ENCODE measurements at regions not wholly inside any gene's neighbourhood (a gene's known extent, or its start where the extent isn't known, plus 50 kb on each side); places are given as distances from the start of the nearest gene placed in this dataset.

- no peaks in the 10 kb centered on the region for H3K9me2 ChIP-seq (ENCODE audit: insufficient read depth, low read length)
- H3K36me3 ChIP-seq (ENCODE audit: insufficient read depth, low read length): no peaks in the 10 kb centered on the region
- H3K79me2 ChIP-seq (replicated peaks; ENCODE audit: insufficient read depth, low read length): no peaks in the 10 kb centered on the region
- H3K27me3 ChIP-seq (ENCODE audit: insufficient read depth, low read depth, low read length): no peaks in the 10 kb centered on the region
- H3K4me2 ChIP-seq (ENCODE audit: low read length): no peak overlapping the region
- no peak overlapping the region for H2AFZ ChIP-seq (ENCODE audit: low read depth, low read length)
- no peaks in the 10 kb centered on the region for H3K9me3 ChIP-seq (ENCODE audit: low read length)
- H3K9ac ChIP-seq (ENCODE audit: low read length): no peak overlapping the region
- no peaks in the 10 kb centered on the region for H4K20me1 ChIP-seq (ENCODE audit: insufficient read depth)
- H3F3A ChIP-seq (ENCODE audit: insufficient read depth, low read length, poor library complexity, severe bottlenecking): no peaks in the 10 kb centered on the region
- H3K4me3 ChIP-seq (ENCODE audit: low read length): no peak overlapping the region
- peak overlapping the region; percentile 15 for H3K27ac ChIP-seq (ENCODE audit: low read length)
- TF ChIP-seq EP300 (conservative IDR thresholded peaks at IDR 0.05; ENCODE audit: poor library complexity, severe bottlenecking) (peak; percentile 94), CTCF (IDR thresholded peaks at IDR 0.05; ENCODE audit: poor library complexity, severe bottlenecking) (peak; percentile 53), EZH2 (IDR thresholded peaks at IDR 0.05; ENCODE audit: borderline replicate concordance, insufficient read depth, low read length, poor library complexity, severe bottlenecking) (no peak), MXI1 (conservative IDR thresholded peaks at IDR 0.05; ENCODE audit: poor library complexity, severe bottlenecking) (no peak), POLR2AphosphoS5 (IDR thresholded peaks at IDR 0.05) (peak; percentile 37), TAF1 (IDR thresholded peaks at IDR 0.05; ENCODE audit: low read depth) (no peak), REST (IDR thresholded peaks at IDR 0.05; ENCODE audit: borderline replicate concordance) (peak; percentile 40), RAD21 (conservative IDR thresholded peaks at IDR 0.05) (peak; percentile 47), SMC3 (conservative IDR thresholded peaks at IDR 0.05; ENCODE audit: poor library complexity) (peak; percentile 34)
Measured at GRCh38 chr4:164039482-164039881, 545.0 kb downstream of the TMA16 start.

GRCh38 chr4:164056426-164057142, 562.1 kb downstream of the TMA16 start:
- Histone ChIP-seq H3K9me3 (ENCODE audit: low read length) (no peaks in the 10 kb centered on the region), H3K4me3 (ENCODE audit: low read length) (no peak overlapping the region), H3K36me3 (ENCODE audit: insufficient read depth, low read length) (no peaks in the 10 kb centered on the region), H3K79me2 (replicated peaks; ENCODE audit: insufficient read depth, low read length) (no peaks in the 10 kb centered on the region), H3K9ac (ENCODE audit: low read length) (no peak overlapping the region), H3K27me3 (ENCODE audit: insufficient read depth, low read depth, low read length) (no peaks in the 10 kb centered on the region), H2AFZ (ENCODE audit: low read depth, low read length) (no peak overlapping the region), H3K9me2 (ENCODE audit: insufficient read depth, low read length) (no peaks in the 10 kb centered on the region), H4K20me1 (ENCODE audit: insufficient read depth) (no peaks in the 10 kb centered on the region), H3K27ac (ENCODE audit: low read length) (no peak overlapping the region), H3F3A (ENCODE audit: insufficient read depth, low read length, poor library complexity, severe bottlenecking) (no peaks in the 10 kb centered on the region), H3K4me2 (ENCODE audit: low read length) (no peak overlapping the region)
- TF ChIP-seq EZH2 (IDR thresholded peaks at IDR 0.05; ENCODE audit: borderline replicate concordance, insufficient read depth, low read length, poor library complexity, severe bottlenecking) (no peak), CTCF (IDR thresholded peaks at IDR 0.05; ENCODE audit: poor library complexity, severe bottlenecking) (no peak), EP300 (conservative IDR thresholded peaks at IDR 0.05; ENCODE audit: poor library complexity, severe bottlenecking) (no peak), RAD21 (conservative IDR thresholded peaks at IDR 0.05) (no peak), MXI1 (conservative IDR thresholded peaks at IDR 0.05; ENCODE audit: poor library complexity, severe bottlenecking) (no peak), REST (IDR thresholded peaks at IDR 0.05; ENCODE audit: borderline replicate concordance) (no peak), POLR2AphosphoS5 (IDR thresholded peaks at IDR 0.05) (no peak), TAF1 (IDR thresholded peaks at IDR 0.05; ENCODE audit: low read depth) (no peak), SMC3 (conservative IDR thresholded peaks at IDR 0.05; ENCODE audit: poor library complexity) (no peak)
